SK-N-SH (cell line): ENCODE measurements at regions not wholly inside any gene's neighbourhood (a gene's known extent, or its start where the extent isn't known, plus 50 kb on each side); places are given as distances from the start of the nearest gene placed in this dataset.

Experiments
- CTCF ChIA-PET: fragments of 300-600, 350-600 bp; formaldehyde crosslinking; extraction: SDS; loops from one replicate; lab custom pipeline; 2021; lab: Yijun Ruan, JAX
- POLR2A ChIA-PET: fragments of 350-600 bp; sonication (Branson Sonifier 250); formaldehyde crosslinking; extraction: SDS; loops from one replicate; lab custom pipeline; 2020; ENCODE audit warnings: antibody characterized with exemption, inconsistent platforms; lab: Yijun Ruan, JAX
- DNase-seq: peaks from one replicate; pipeline ENCODE4 v3.0.0; 2012
- H2AFZ ChIP-seq: fragments of 200-600 bp; sonication (generic); 2 replicates; pipeline ENCODE4 v1.8.1; 2016; ENCODE audit warnings: antibody characterized with exemption, mild to moderate bottlenecking, low read depth
- H3F3A ChIP-seq: fragments of 200-600 bp; sonication (generic); replicated peaks from 2 replicates; pipeline ENCODE3; 2016; ENCODE audit warnings: antibody characterized with exemption, mild to moderate bottlenecking; ENCODE audit not compliant: insufficient read depth
- H3K27ac ChIP-seq, 2 experiments: fragments of 200-500 bp in 1 of 2; fragments of 200-600 bp in 1 of 2; sonication (Bioruptor generic) in 1 of 2; sonication (generic), shearing (Covaris generic) in 1 of 2; 2 replicates each; pipeline versions ENCODE4 v1.5.1 to v1.6.1; 2014 to 2016; ENCODE audit warnings: low read depth in 2 of 2, inconsistent platforms in 1 of 2, low read length in 1 of 2, mild to moderate bottlenecking in 1 of 2, mixed read lengths in 1 of 2
- H3K27me3 ChIP-seq: fragments of 200-600 bp; sonication (generic), shearing (Covaris generic); 2 replicates; pipeline ENCODE4 v1.6.1; 2016; ENCODE audit warnings: mixed run types; ENCODE audit not compliant: insufficient read depth
- H3K36me3 ChIP-seq, 2 experiments: fragments of 200-500 bp in 1 of 2; fragments of 200-600 bp in 1 of 2; sonication (Bioruptor generic) in 1 of 2; sonication (generic) in 1 of 2; replicated peaks in 1 of 2; 2 replicates each; pipeline versions ENCODE3 to v1.5.1; 2014 to 2016; ENCODE audit warnings: low read length in 1 of 2, mild to moderate bottlenecking in 1 of 2; ENCODE audit not compliant: insufficient read depth in 2 of 2, control insufficient read depth in 1 of 2
- H3K4me1 ChIP-seq, 2 experiments: fragments of 200-500 bp in 1 of 2; fragments of 200-600 bp in 1 of 2; sonication (Bioruptor generic) in 1 of 2; sonication (generic), shearing (Covaris generic) in 1 of 2; 2 replicates each; pipeline versions ENCODE4 v1.5.1 to v1.6.1; 2014 to 2016; ENCODE audit warnings: low read depth in 1 of 2, low read length in 1 of 2, mixed run types in 1 of 2; ENCODE audit not compliant: insufficient read depth in 2 of 2, control insufficient read depth in 1 of 2
- H3K4me2 ChIP-seq: fragments of 200-600 bp; sonication (generic), shearing (Covaris generic); 2 replicates; pipeline ENCODE4 v1.6.1; 2017; ENCODE audit warnings: mixed run types
- H3K4me3 ChIP-seq, 2 experiments: fragments of 200-500 bp in 1 of 2; fragments of 200-600 bp in 1 of 2; sonication (Bioruptor generic) in 1 of 2; sonication (generic), shearing (Covaris generic) in 1 of 2; 2 replicates each; pipeline versions ENCODE4 v1.5.1 to v1.8.1; 2014 to 2016; ENCODE audit warnings: low read depth in 2 of 2, inconsistent platforms in 1 of 2, low read length in 1 of 2, mild to moderate bottlenecking in 1 of 2, mixed read lengths in 1 of 2, moderate library complexity in 1 of 2
- H3K79me2 ChIP-seq: fragments of 200-600 bp; sonication (generic); 2 replicates; pipeline ENCODE4 v1.8.1; 2017; ENCODE audit warnings: mild to moderate bottlenecking; ENCODE audit not compliant: insufficient read depth
- H3K9ac ChIP-seq: fragments of 200-600 bp; sonication (generic); 2 replicates; pipeline ENCODE4 v1.6.1; 2017; ENCODE audit warnings: mixed run types
- H3K9me2 ChIP-seq: fragments of 200-600 bp; sonication (generic); 2 replicates; pipeline ENCODE4 v1.6.1; 2017; ENCODE audit warnings: mixed run types
- H3K9me3 ChIP-seq: fragments of 200-600 bp; sonication (generic); 2 replicates; pipeline ENCODE4 v1.6.1; 2017; ENCODE audit warnings: mixed run types, mild to moderate bottlenecking, moderate library complexity
- H4K20me1 ChIP-seq: fragments of 200-600 bp; sonication (generic); 2 replicates; pipeline ENCODE4 v1.6.1; 2017; ENCODE audit warnings: mild to moderate bottlenecking, mixed run types; ENCODE audit not compliant: insufficient read depth
- CHD2 ChIP-seq: fragments of 150-350 bp; IDR thresholded peaks from 2 replicates; pipeline ENCODE4 v1.6.1; 2018; ENCODE audit warnings: low read length; ENCODE audit not compliant: partially characterized antibody
- JUND ChIP-seq: IDR thresholded peaks from 2 replicates; pipeline ENCODE4 v1.4.0; 2012
- MEF2A ChIP-seq: IDR thresholded peaks from 2 replicates; pipeline ENCODE4 v1.4.0; 2012; ENCODE audit warnings: low read depth, borderline replicate concordance
- REST ChIP-seq: IDR thresholded peaks from 2 replicates; pipeline ENCODE4 v1.6.1; 2012; ENCODE audit warnings: mild to moderate bottlenecking, low read depth, low read length, moderate library complexity
- TAF1 ChIP-seq: IDR thresholded peaks from 2 replicates; pipeline ENCODE4 v1.6.1; 2012; ENCODE audit warnings: low read depth, mild to moderate bottlenecking, low read length, moderate library complexity, borderline replicate concordance
- TEAD4 ChIP-seq: IDR thresholded peaks from 2 replicates; pipeline ENCODE4 v1.4.0; 2012; ENCODE audit warnings: mild to moderate bottlenecking, borderline replicate concordance; ENCODE audit not compliant: insufficient read depth
- USF2 ChIP-seq: fragments of 150-350 bp; IDR thresholded peaks from 2 replicates; pipeline ENCODE4 v1.6.1; 2017; ENCODE audit warnings: antibody characterized with exemption, low read length, low read depth, borderline replicate concordance
- YY1 ChIP-seq: IDR thresholded peaks from 2 replicates; pipeline ENCODE4 v1.4.0; 2012; ENCODE audit warnings: low read depth, mild to moderate bottlenecking
- ZBTB33 ChIP-seq: IDR thresholded peaks from 2 replicates; pipeline ENCODE4 v1.4.0; 2012; ENCODE audit warnings: low read depth, borderline replicate concordance
- WGBS: methylation state at CpG from one replicate; pipeline ENCODE4 v1.1.6; 2017; ENCODE audit warnings: low lambda C conversion rate; 5-methylcytosine and 5-hydroxymethylcytosine counted together

GRCh38 chr1:30275926-30276764, 447.2 kb downstream of the MATN1 start (continued):
- no peak for TF ChIP-seq ZBTB33

- CTCF ChIA-PET = interaction anchor here (0.7 kb wide), 1 partner anchor 36 kb away, joined by 3 read pairs; no protein-coding TSS in a partner anchor
- TF ChIP-seq REST (no peak), USF2 (no peak), TAF1 (no peak), JUND (no peak), CHD2 (no peak), TEAD4 (no peak), MEF2A (no peak), YY1 (no peak)
- Histone ChIP-seq H4K20me1 (no peaks in the 10 kb centered on the region), H3K27me3 (no peaks in the 10 kb centered on the region), H3K79me2 (no peaks in the 10 kb centered on the region), H3F3A (no peaks in the 10 kb centered on the region), H3K9me3 (no peaks in the 10 kb centered on the region), H3K9me2 (no peaks in the 10 kb centered on the region), H3K4me2 (no peak overlapping the region), H3K4me1 (no peaks in the 10 kb centered on the region), H3K27ac (no peak overlapping the region), H3K4me3 (no peak overlapping the region), H3K9ac (no peak overlapping the region), H3K36me3 (no peaks in the 10 kb centered on the region), H2AFZ (no peak overlapping the region)
- WGBS = 36% methylated on average over 1 of the region's 3 CpGs
- POLR2A ChIA-PET = no interaction called here
- DNase-seq = no peak
These were observed 448.3 kb downstream of the MATN1 start for GRCh38 chr1:30274976-30275621.
